Skeletal muscle tissue (tissue), 3 donors: ENCODE measurements at regions not wholly inside any gene's neighbourhood (a gene's known extent, or its start where the extent isn't known, plus 50 kb on each side); places are given as distances from the start of the nearest gene placed in this dataset.
"Not testable (repeated sequence)": the region's sequence is repeated elsewhere in the genome, so short reads cannot be mapped to it uniquely, and the experiment has no call there.

Source experiments
- H3K27ac ChIP-seq: one replicate; pipeline ENCODE4 v1.7.0; 2013; ENCODE audit warnings: mild to moderate bottlenecking, low read depth, low read length, inconsistent platforms
- H3K27me3 ChIP-seq, 3 donors: one replicate each; pipeline ENCODE4 v1.7.0; 2013; ENCODE audit warnings: low read length in 3 of 3; ENCODE audit not compliant: control insufficient read depth in 3 of 3, insufficient read depth in 3 of 3
- H3K36me3 ChIP-seq, 3 donors: one replicate each; pipeline ENCODE4 v1.7.0; 2013; ENCODE audit warnings: low read length in 3 of 3; ENCODE audit not compliant: control insufficient read depth in 3 of 3, insufficient read depth in 3 of 3
- H3K4me1 ChIP-seq, 3 donors: one replicate each; pipeline ENCODE4 v1.7.0; 2013; ENCODE audit warnings: low read length in 3 of 3, mild to moderate bottlenecking in 3 of 3; ENCODE audit not compliant: control insufficient read depth in 3 of 3, insufficient read depth in 3 of 3
- H3K4me3 ChIP-seq, 3 donors: one replicate each; pipeline ENCODE4 v1.7.0; 2013; ENCODE audit warnings: low read length in 3 of 3
- H3K9ac ChIP-seq, 3 donors: one replicate each; pipeline ENCODE4 v1.7.0; 2013; ENCODE audit warnings: low read length in 3 of 3, mild to moderate bottlenecking in 3 of 3, moderate library complexity in 2 of 3, low read depth in 1 of 3
- H3K9me3 ChIP-seq, 3 donors: one replicate each; pipeline ENCODE4 v1.7.0; 2013; ENCODE audit warnings: low read length in 3 of 3; ENCODE audit not compliant: control insufficient read depth in 3 of 3
- donor health status: Osteomylitis.

DNA sequence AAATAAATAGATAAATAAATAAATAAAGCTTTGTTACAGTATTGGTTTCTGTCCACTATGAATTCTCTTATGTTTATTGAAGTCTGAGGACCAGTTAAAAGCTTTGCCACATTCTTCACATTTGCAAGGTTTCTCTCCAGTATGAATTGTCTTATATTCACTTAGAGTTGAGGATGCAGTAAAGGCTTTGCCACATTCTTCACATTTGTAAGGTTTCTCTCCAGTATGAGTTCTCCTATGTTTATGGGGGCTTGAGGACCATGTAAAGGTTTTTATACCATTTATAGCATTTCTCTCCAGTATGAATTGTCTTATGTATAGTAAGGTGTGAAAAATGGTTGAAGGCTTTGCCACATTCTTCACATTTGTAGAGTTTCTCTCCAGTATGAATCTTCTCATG lies 168.3 kb downstream of the ZNF737 start:
- H3K9me3 ChIP-seq: peaks cover 2 to 34% (median 10%) of the 10 kb centered on the region in 3 donors
- peaks cover 0 to 6% (median 0%) of the 10 kb centered on the region in 3 donors for H3K36me3 ChIP-seq

DNA sequence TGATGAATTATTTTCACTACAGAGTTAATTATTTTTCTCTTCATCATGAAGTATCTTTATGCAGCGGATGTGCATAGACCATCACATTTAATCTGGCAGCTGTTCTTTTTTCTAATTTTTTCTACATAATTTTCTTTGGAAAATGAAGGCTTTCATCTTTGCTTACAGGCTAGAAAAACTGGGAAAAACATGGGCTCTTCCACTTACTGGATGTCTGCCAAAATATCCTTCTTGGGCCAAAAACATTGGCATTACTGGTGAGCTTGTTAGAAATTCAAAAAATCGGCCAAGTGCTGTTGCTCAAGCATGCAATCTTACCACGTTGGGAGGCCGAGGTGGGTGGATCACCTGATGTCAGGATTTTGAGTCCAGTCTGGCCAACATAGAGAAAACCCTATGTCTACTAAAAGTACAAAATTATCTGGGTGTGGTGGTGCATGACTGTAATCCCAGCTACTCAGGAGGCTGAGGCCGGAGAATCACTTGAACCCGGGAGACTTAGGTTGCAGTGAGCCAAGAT lies 176.8 kb downstream of the ZNF737 start:
- H3K36me3 ChIP-seq: no peaks in the 10 kb centered on the region
- H3K4me3 ChIP-seq: no peak overlapping the region
- peaks cover 0 to 8% (median 0%) of the 10 kb centered on the region in 3 donors for H3K9me3 ChIP-seq
- no peaks in the 10 kb centered on the region for H3K4me1 ChIP-seq
- no peak overlapping the region for H3K27ac ChIP-seq
- H3K27me3 ChIP-seq: no peaks in the 10 kb centered on the region
- H3K9ac ChIP-seq: no peak overlapping the region

More for the DNA sequence above, 168.3 kb downstream of the ZNF737 start:
- Histone ChIP-seq H3K4me3 (no peak overlapping the region), H3K9ac (no peak overlapping the region), H3K27me3 (no peaks in the 10 kb centered on the region), H3K4me1 (no peaks in the 10 kb centered on the region), H3K27ac (no peak overlapping the region)

DNA sequence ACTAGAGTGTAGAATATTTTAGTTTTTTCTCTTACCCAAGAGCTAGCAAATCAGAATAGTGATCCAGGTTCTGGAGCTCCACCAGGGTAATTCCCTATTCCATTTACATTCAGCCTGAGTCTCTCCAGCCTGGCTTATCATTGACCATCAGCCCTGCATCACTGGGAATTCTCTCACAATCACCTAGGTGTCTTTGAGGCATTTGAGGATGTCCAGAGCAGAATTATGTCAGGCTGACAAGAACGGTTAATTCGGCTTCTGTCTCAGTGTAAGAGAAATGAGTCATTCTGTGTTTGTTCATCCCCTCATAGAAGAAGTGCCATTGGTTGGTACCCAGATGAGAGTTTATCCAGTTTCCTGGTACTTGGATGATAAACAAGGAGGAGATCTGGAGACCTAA lies 180.5 kb downstream of the ZNF737 start:
- peaks cover 0 to 4% (median 0%) of the 10 kb centered on the region in 3 donors for H3K9me3 ChIP-seq
- no peak overlapping the region for H3K4me3 ChIP-seq
- no peak overlapping the region for H3K9ac ChIP-seq
- H3K27ac ChIP-seq: no peak overlapping the region
- no peaks in the 10 kb centered on the region for H3K36me3 ChIP-seq
- no peaks in the 10 kb centered on the region for H3K4me1 ChIP-seq
- no peaks in the 10 kb centered on the region for H3K27me3 ChIP-seq

DNA sequence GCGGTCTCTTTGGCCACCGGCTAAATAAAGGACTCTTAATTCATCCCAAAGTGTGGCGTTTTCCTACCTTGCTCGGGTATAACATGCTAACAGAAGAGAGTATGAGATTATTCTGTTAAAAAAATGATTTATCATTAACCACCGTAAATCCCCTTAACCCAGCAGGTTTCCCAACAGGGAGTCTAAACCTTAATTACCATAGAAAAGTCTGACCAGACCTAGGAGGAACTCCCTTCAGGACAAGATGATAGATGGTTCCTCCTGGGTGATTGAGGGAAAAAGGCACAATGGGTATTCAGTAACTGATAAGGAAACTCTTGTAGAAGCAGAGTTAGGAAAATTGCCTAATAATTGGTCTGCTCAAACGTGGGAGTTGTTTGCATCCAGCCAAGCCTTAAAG lies 193.7 kb downstream of the ZNF737 start:
- Histone ChIP-seq H3K27ac (no peak overlapping the region), H3K4me3 (no peak overlapping the region), H3K36me3 (no peaks in the 10 kb centered on the region), H3K27me3 (no peaks in the 10 kb centered on the region), H3K9ac (no peak overlapping the region), H3K4me1 (no peaks in the 10 kb centered on the region), H3K9me3 (peaks cover 0 to 6% (median 0%) of the 10 kb centered on the region in 3 donors)

DNA sequence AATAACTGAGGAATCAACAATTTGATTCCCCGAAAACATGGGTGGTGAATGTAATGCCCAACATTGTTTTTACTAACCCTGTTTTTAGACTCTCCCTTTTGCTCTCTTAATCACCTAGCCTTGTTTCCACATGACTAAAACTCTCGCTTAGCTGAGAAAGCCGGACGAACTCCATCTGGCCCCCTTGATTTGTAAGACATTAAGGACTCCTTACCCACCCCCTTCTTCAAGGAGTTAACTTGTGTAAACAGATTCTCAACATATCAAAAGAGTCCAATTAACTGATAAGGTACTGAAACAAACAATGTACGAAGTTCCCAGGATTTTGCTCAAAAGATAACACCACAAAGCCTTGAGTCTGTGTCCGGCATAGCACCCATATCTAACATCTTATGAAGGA lies 194.3 kb downstream of the ZNF737 start:
- H3K4me1 ChIP-seq, H3K36me3 ChIP-seq, H3K9me3 ChIP-seq, H3K9ac ChIP-seq, H3K27me3 ChIP-seq, H3K4me3 ChIP-seq, H3K27ac ChIP-seq: not testable (repeated sequence)

DNA sequence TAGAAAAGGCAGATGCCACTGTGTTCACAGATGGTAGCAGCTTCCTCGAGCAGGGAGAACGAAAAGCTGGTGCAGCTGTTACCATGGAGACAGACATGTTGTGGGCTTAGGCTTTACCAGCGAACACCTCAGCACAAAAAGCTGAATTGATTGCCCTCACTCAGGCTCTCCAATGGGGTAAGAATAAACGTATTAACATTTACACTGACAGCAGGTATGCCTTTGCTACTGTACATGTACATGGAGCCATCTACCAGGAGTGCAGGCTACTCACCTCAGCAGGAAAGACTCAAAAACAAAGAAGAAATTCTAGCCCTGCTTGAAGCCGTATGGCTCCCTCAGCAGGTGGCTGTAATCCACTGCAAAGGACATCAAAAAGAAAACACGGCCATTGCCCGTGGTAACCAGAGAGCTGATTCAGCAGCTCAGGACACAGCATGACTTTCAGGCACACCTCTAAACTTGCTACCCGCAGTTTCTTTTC lies 197.7 kb downstream of the ZNF737 start:
- Histone ChIP-seq H3K27ac (no peak overlapping the region), H3K36me3 (no peaks in the 10 kb centered on the region), H3K9ac (no peak overlapping the region), H3K9me3 (peaks cover 0 to 6% (median 0%) of the 10 kb centered on the region in 3 donors), H3K27me3 (no peaks in the 10 kb centered on the region), H3K4me3 (no peak overlapping the region), H3K4me1 (no peaks in the 10 kb centered on the region)

DNA sequence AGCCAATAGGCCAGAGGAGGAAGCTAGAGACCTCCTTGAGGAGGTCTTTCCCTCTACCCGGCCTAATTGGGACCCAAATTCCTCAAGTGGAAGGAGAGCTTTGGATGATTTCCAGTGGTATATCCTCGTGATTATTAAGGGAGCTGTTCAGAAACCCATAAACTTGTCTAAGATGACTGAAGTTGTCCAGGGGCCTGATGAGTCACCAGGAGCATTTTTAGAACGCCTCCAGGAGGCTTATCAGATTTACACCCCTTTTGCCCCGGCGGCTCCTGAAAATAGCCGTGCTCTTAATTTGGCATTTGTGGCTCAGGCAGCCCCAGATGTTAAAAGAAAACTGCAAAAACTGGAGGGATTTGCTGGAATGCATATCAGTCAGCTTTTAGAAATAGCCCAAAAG lies 198.1 kb downstream of the ZNF486 start:
- H3K27me3 ChIP-seq: no peaks in the 10 kb centered on the region
- H3K4me3 ChIP-seq: no peak overlapping the region
- H3K9ac ChIP-seq: no peak overlapping the region
- H3K9me3 ChIP-seq: no peaks in the 10 kb centered on the region
- H3K36me3 ChIP-seq: no peaks in the 10 kb centered on the region
- no peak overlapping the region for H3K27ac ChIP-seq
- no peaks in the 10 kb centered on the region for H3K4me1 ChIP-seq

DNA sequence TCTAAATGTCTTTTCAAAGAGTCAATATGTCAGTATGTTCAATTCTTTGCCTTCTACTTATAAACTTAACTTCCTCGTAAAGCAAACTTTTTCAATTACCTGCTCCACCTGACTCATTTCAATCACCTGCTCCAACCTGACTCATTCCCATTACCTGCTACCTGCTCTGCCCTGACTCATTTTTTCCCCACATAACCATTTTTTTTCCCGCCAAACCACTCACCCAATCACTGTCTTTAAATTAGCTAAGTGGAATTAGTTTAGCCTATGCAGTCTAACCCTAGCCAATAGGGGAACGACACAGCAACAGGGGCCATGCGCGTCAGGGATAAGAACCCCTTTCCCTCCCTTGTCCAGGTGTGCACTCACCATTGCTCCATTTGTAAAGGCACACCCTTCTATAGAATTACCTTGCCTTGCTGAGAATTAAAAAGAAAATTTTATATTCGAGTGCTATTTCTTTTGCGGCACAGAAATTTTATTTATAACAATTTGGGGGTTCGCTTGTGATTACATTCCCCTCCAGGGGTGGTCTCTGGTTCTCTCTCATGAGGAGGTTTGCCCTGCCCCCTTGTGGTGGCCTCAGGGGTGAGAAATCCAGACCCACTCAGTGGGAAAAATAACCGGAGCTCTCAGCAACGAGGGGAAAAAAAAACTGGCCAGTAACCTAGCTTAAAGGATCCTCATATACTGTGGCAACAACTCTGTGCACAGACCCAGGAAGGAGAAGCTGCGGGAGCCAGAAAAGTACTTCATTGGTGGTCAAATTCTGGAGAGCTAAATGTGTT lies 193.1 kb downstream of the ZNF486 start:
- Histone ChIP-seq H3K4me1 (no peaks in the 10 kb centered on the region), H3K27ac (no peak overlapping the region), H3K9me3 (no peaks in the 10 kb centered on the region), H3K36me3 (no peaks in the 10 kb centered on the region), H3K27me3 (no peaks in the 10 kb centered on the region), H3K4me3 (no peak overlapping the region), H3K9ac (no peak overlapping the region)

DNA sequence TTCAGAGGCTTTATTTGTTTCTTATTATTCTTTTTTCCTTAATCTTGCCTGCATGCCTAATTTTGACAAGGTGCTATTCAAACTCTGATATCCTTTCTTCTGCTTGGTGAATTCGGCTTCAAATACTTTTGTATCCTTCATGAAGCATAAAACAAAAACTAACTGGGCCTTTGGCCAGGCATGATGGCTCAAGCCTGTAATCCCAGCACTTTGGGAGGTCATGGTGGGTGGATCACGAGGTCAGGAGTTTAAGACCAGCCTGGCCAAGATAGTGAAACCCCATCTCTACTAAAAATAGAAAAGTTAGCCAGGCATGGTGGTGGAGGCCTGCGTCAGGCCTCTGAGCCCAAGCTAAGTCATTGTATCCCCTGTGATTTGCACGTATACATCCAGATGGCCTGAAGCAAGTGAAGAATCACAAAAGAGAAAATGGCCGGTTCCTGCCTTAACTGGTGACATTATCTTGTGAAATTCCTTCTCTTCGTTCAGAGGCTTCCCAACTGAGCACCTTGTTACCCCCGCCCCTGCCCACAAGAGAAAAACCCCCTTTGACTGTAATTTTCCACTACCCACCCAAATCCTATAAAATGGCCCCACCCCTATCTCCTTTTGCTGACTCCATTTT lies 191.9 kb downstream of the ZNF486 start:
- not testable (repeated sequence) for H3K9ac ChIP-seq, H3K9me3 ChIP-seq, H3K4me3 ChIP-seq, H3K4me1 ChIP-seq, H3K36me3 ChIP-seq, H3K27me3 ChIP-seq, H3K27ac ChIP-seq

DNA sequence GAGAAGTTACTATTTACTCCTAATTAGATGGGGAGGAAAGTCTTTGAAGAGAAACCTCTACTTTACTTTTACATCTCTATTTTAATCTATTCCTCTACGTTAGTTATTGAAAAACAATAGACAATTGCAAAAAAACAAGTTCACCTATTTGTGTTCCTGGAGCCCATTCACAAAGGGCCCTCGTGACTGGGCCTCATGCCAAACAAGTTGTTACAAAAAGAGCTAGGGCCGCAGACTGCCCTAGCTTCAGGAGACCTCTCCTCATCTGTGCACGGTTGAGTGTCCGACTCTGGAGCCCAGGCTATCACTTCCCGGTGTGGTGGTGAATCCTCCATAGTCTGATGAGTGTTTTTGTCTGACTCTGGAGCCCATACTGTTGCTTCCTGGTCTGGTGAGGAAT lies 190.9 kb downstream of the ZNF486 start:
- Histone ChIP-seq H3K27me3 (no peaks in the 10 kb centered on the region), H3K4me3 (no peak overlapping the region), H3K36me3 (no peaks in the 10 kb centered on the region), H3K27ac (no peak overlapping the region), H3K9ac (no peak overlapping the region), H3K4me1 (no peaks in the 10 kb centered on the region), H3K9me3 (no peaks in the 10 kb centered on the region)
